Kidney (tissue), 13 donors: ENCODE measurements at regions not wholly inside any gene's neighbourhood (a gene's known extent, or its start where the extent isn't known, plus 50 kb on each side); places are given as distances from the start of the nearest gene placed in this dataset.

Experiments used
- DNase-seq, 5 donors: peaks; one replicate each; pipeline ENCODE4 v3.0.0-alpha.2; 2013 to 2020
- FAIRE-seq: peaks from 2 replicates; lab custom pipeline; 2012; peaks lifted over from hg19 to GRCh38; lab: Jason Lieb, UNC
- H3K27ac ChIP-seq, 2 donors: one replicate each; pipeline ENCODE4 v1.7.0; 2013; ENCODE audit warnings: low read depth in 2 of 2, low read length in 2 of 2, inconsistent platforms in 1 of 2
- H3K27me3 ChIP-seq: one replicate; pipeline ENCODE4 v1.7.1; 2013; ENCODE audit warnings: low read length, inconsistent platforms; ENCODE audit not compliant: control insufficient read depth, insufficient read depth
- H3K36me3 ChIP-seq, 3 donors: one replicate each; pipeline versions ENCODE4 v1.7.0 to v1.7.1; 2013; ENCODE audit warnings: low read length in 3 of 3, control low read depth in 1 of 3, inconsistent platforms in 1 of 3; ENCODE audit not compliant: insufficient read depth in 3 of 3, control insufficient read depth in 2 of 3
- H3K4me1 ChIP-seq, 3 donors: one replicate each; pipeline versions ENCODE4 v1.7.0 to v1.7.1; 2013; ENCODE audit warnings: low read length in 3 of 3, inconsistent platforms in 1 of 3, low read depth in 1 of 3; ENCODE audit not compliant: control insufficient read depth in 2 of 3, insufficient read depth in 2 of 3
- H3K4me3 ChIP-seq, 3 donors: one replicate each; pipeline versions ENCODE4 v1.7.0 to v1.8.1; 2013; ENCODE audit warnings: low read length in 3 of 3, control low read depth in 1 of 3, inconsistent platforms in 1 of 3
- H3K9ac ChIP-seq, 3 donors: one replicate each; pipeline versions ENCODE4 v1.7.0 to v1.7.1; 2013; ENCODE audit warnings: low read length in 3 of 3, control low read depth in 1 of 3, inconsistent platforms in 1 of 3
- H3K9me3 ChIP-seq, 3 donors: one replicate each; pipeline versions ENCODE4 v1.7.0 to v1.7.1; 2013; ENCODE audit warnings: low read length in 3 of 3, control low read depth in 1 of 3, inconsistent platforms in 1 of 3; ENCODE audit not compliant: control insufficient read depth in 2 of 3, insufficient read depth in 1 of 3
- CTCF ChIP-seq: IDR thresholded peaks from 3 replicates; pipeline ENCODE4 v1.5.1; 2012; ENCODE audit warnings: mild to moderate bottlenecking, moderate library complexity, borderline replicate concordance; ENCODE audit not compliant: insufficient read depth; ENCODE audit errors: extremely low read depth
- intact Hi-C: fragments of 100-400 bp; cut with DNase I; formaldehyde crosslinking; loops from one replicate; pipeline ENCODE4 v1.11.1; 2022
- donor health status: control.
- donor health status: control.
- donor health status: control.
- donor health status: control.
- donor health status: control.
- donor health status: DM: yes; HTN: yes; CAD: no.
- donor health status: Normal renal cell carcinoma (clear cell type).

- no peak overlapping the region for H3K9ac ChIP-seq
- FAIRE-seq (no peak), DNase-seq (no peak)
- TF ChIP-seq CTCF: no peak
- intact Hi-C loops: no loop called here
- H3K4me3 ChIP-seq: no peak overlapping the region
- H3K27ac ChIP-seq: no peak overlapping the region
- no peaks in the 10 kb centered on the region for H3K9me3 ChIP-seq
- no peaks in the 10 kb centered on the region for H3K4me1 ChIP-seq
- no peaks in the 10 kb centered on the region for H3K27me3 ChIP-seq
- H3K36me3 ChIP-seq: no peaks in the 10 kb centered on the region
Measured at GRCh38 chr3:154794391-154794790, 285.7 kb upstream of the MME start.

- Histone ChIP-seq H3K9me3 (no peaks in the 10 kb centered on the region), H3K4me3 (no peak overlapping the region), H3K4me1 (no peaks in the 10 kb centered on the region), H3K27me3 (no peaks in the 10 kb centered on the region), H3K9ac (no peak overlapping the region), H3K27ac (no peak overlapping the region), H3K36me3 (no peaks in the 10 kb centered on the region)
- TF ChIP-seq CTCF: no peak
- intact Hi-C loops: no loop called here
- DNase-seq (no peak), FAIRE-seq (no peak)
Measured at GRCh38 chr3:154792828-154793227, 287.3 kb upstream of the MME start.

GRCh38 chr3:154791611-154792010, 288.5 kb upstream of the MME start:
- DNase-seq: peak in 1 of 5 donors; percentile 30
- Histone ChIP-seq H3K27me3 (no peaks in the 10 kb centered on the region), H3K9ac (no peak overlapping the region), H3K27ac (no peak overlapping the region), H3K4me1 (no peaks in the 10 kb centered on the region), H3K4me3 (no peak overlapping the region), H3K36me3 (no peaks in the 10 kb centered on the region), H3K9me3 (no peaks in the 10 kb centered on the region)
- intact Hi-C loops: no loop called here
- no peak for FAIRE-seq
- no peak for TF ChIP-seq CTCF

GRCh38 chr3:154786724-154787123, 293.4 kb upstream of the MME start:
- intact Hi-C loops: no loop called here
- H3K9ac ChIP-seq: no peak overlapping the region
- DNase-seq: peak in 2 of 5 donors; percentile 23 to 61

More at GRCh38 chr3:154786724-154787123, 293.4 kb upstream of the MME start:
- Histone ChIP-seq H3K27ac (no peak overlapping the region), H3K4me3 (no peak overlapping the region), H3K4me1 (no peaks in the 10 kb centered on the region), H3K27me3 (no peaks in the 10 kb centered on the region), H3K36me3 (no peaks in the 10 kb centered on the region), H3K9me3 (no peaks in the 10 kb centered on the region)
- FAIRE-seq: no peak
- TF ChIP-seq CTCF: no peak
